ENCODE measurements at regions not wholly inside any gene's neighbourhood (a gene's known extent, or its start where the extent isn't known, plus 50 kb on each side); places are given as distances from the start of the nearest gene placed in this dataset.

GRCh38 chr11:80194625-80195024 lies 753.8 kb upstream of the TENM4 start:
- Histone ChIP-seq H3K9ac (ENCODE audit: low read length) (no peak overlapping the region), H3K36me3 (ENCODE audit: insufficient read depth, low read length) (no peaks in the 10 kb centered on the region), H2AFZ (ENCODE audit: low read length) (no peak overlapping the region), H3K27ac (ENCODE audit: low read depth, low read length, poor library complexity, severe bottlenecking) (no peak overlapping the region), H4K20me1 (ENCODE audit: insufficient read depth, low read length) (no peaks in the 10 kb centered on the region), H3K79me2 (ENCODE audit: insufficient read depth, low read length) (no peaks in the 10 kb centered on the region), H3F3A (ENCODE audit: insufficient read depth, low read length) (no peaks in the 10 kb centered on the region), H3K9me3 (ENCODE audit: low read length) (no peaks in the 10 kb centered on the region), H3K4me2 (ENCODE audit: low read length) (no peak overlapping the region), H3K4me3 (ENCODE audit: low read depth, low read length, poor library complexity, severe bottlenecking) (no peak overlapping the region), H3K27me3 (ENCODE audit: insufficient read depth, low read length) (no peaks in the 10 kb centered on the region), H3K4me1 (ENCODE audit: insufficient read depth, low read length, severe bottlenecking) (no peaks in the 10 kb centered on the region), H3K9me2 (ENCODE audit: low read depth, low read length) (no peaks in the 10 kb centered on the region)
- TF ChIP-seq EZH2 (IDR thresholded peaks at IDR 0.05; ENCODE audit: borderline replicate concordance, low read length) (no peak), CTCF (IDR thresholded peaks at IDR 0.05; ENCODE audit: low read length) (no peak)

GRCh38 chr11:80194016-80194415 lies 753.2 kb upstream of the TENM4 start:
- no peaks in the 10 kb centered on the region for H3F3A ChIP-seq (ENCODE audit: insufficient read depth, low read length)
- no peak overlapping the region for H3K4me3 ChIP-seq (ENCODE audit: low read depth, low read length, poor library complexity, severe bottlenecking)
- H3K36me3 ChIP-seq (ENCODE audit: insufficient read depth, low read length): no peaks in the 10 kb centered on the region
- no peak overlapping the region for H3K9ac ChIP-seq (ENCODE audit: low read length)
- no peaks in the 10 kb centered on the region for H3K79me2 ChIP-seq (ENCODE audit: insufficient read depth, low read length)
- H4K20me1 ChIP-seq (ENCODE audit: insufficient read depth, low read length): no peaks in the 10 kb centered on the region
- no peak overlapping the region for H2AFZ ChIP-seq (ENCODE audit: low read length)
- no peaks in the 10 kb centered on the region for H3K27me3 ChIP-seq (ENCODE audit: insufficient read depth, low read length)
- H3K27ac ChIP-seq (ENCODE audit: low read depth, low read length, poor library complexity, severe bottlenecking): no peak overlapping the region
- TF ChIP-seq EZH2 (IDR thresholded peaks at IDR 0.05; ENCODE audit: borderline replicate concordance, low read length): no peak
- TF ChIP-seq CTCF (IDR thresholded peaks at IDR 0.05; ENCODE audit: low read length): no peak
- H3K4me2 ChIP-seq (ENCODE audit: low read length): no peak overlapping the region
- H3K9me2 ChIP-seq (ENCODE audit: low read depth, low read length): no peaks in the 10 kb centered on the region
- no peaks in the 10 kb centered on the region for H3K4me1 ChIP-seq (ENCODE audit: insufficient read depth, low read length, severe bottlenecking)
- no peaks in the 10 kb centered on the region for H3K9me3 ChIP-seq (ENCODE audit: low read length)

- Histone ChIP-seq H3K9ac (ENCODE audit: low read length) (no peak overlapping the region), H3K4me3 (ENCODE audit: low read depth, low read length, poor library complexity, severe bottlenecking) (no peak overlapping the region), H3F3A (ENCODE audit: insufficient read depth, low read length) (no peaks in the 10 kb centered on the region), H2AFZ (ENCODE audit: low read length) (no peak overlapping the region), H3K4me1 (ENCODE audit: insufficient read depth, low read length, severe bottlenecking) (no peaks in the 10 kb centered on the region), H4K20me1 (ENCODE audit: insufficient read depth, low read length) (no peaks in the 10 kb centered on the region), H3K27ac (ENCODE audit: low read depth, low read length, poor library complexity, severe bottlenecking) (no peak overlapping the region), H3K9me2 (ENCODE audit: low read depth, low read length) (no peaks in the 10 kb centered on the region), H3K9me3 (ENCODE audit: low read length) (no peaks in the 10 kb centered on the region), H3K36me3 (ENCODE audit: insufficient read depth, low read length) (no peaks in the 10 kb centered on the region), H3K4me2 (ENCODE audit: low read length) (no peak overlapping the region), H3K79me2 (ENCODE audit: insufficient read depth, low read length) (no peaks in the 10 kb centered on the region), H3K27me3 (ENCODE audit: insufficient read depth, low read length) (no peaks in the 10 kb centered on the region)
- TF ChIP-seq CTCF (IDR thresholded peaks at IDR 0.05; ENCODE audit: low read length) (no peak), EZH2 (IDR thresholded peaks at IDR 0.05; ENCODE audit: borderline replicate concordance, low read length) (no peak)
Measured at GRCh38 chr11:80188076-80188627, 747.3 kb upstream of the TENM4 start.

Data from OCI-LY1 (cell line).